H1 (cell line): ENCODE measurements at regions not wholly inside any gene's neighbourhood (a gene's known extent, or its start where the extent isn't known, plus 50 kb on each side); places are given as distances from the start of the nearest gene placed in this dataset.

ENCODE experiments used
- EZH2 ChIP-seq: fragments of 200-600 bp; sonication (generic); IDR thresholded peaks from 2 replicates; pipeline ENCODE4 v1.7.1; 2012; ENCODE audit warnings: low read depth, mild to moderate bottlenecking, moderate library complexity, low read length, inconsistent platforms; ENCODE audit not compliant: severe bottlenecking
- JUN ChIP-seq: IDR thresholded peaks from 2 replicates; pipeline ENCODE4 v1.6.1; 2011; ENCODE audit warnings: low read depth, mild to moderate bottlenecking, improper control_type of control experiment, low read length
- POLR2A ChIP-seq, 2 experiments: IDR thresholded peaks; 1 replicate in 1 of 2; 2 replicates in 1 of 2; pipeline ENCODE4 v1.6.1; 2011; ENCODE audit warnings: low read depth in 2 of 2, low read length in 2 of 2, mild to moderate bottlenecking in 2 of 2; ENCODE audit errors: control extremely low read depth in 1 of 2
- TF ChIP-seq, protein P1 (sequence below), 3 experiments: IDR thresholded peaks; 1 replicate in 2 of 3; 2 replicates in 1 of 3; pipeline versions ENCODE4 v1.5.1 to v1.6.1; 2011; ENCODE audit warnings: low read length in 3 of 3, mild to moderate bottlenecking in 3 of 3, inconsistent platforms in 2 of 3, low read depth in 1 of 3, moderate library complexity in 1 of 3; ENCODE audit not compliant: insufficient read depth in 1 of 3; ENCODE audit errors: control extremely low read depth in 1 of 3
- TF ChIP-seq, protein P2 (sequence below): IDR thresholded peaks from 2 replicates; pipeline ENCODE4 v1.6.1; 2011; ENCODE audit warnings: low read depth, mild to moderate bottlenecking, low read length; ENCODE audit not compliant: insufficient read depth

DNA sequence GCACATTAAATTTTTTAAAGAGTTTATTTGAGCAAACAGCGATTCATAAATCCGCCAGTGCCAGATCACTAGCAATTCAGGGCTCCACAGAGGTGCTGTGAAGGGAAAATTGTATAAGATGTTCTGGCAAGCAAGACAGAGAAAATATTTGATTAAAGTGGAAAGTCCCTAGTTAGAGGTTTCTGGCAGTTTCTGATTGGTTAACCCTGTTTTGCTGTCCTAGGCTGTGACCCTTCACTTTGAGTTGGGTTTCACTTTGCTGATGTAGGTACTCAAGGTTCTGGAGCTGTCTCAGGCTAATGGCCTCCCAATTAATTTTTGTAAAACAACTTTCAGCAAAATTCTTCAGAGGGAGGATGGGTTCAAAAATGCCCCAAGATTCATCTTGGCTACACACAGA lies 79.4 kb upstream of the NXPH1 start:
- TF ChIP-seq, protein P1, sequence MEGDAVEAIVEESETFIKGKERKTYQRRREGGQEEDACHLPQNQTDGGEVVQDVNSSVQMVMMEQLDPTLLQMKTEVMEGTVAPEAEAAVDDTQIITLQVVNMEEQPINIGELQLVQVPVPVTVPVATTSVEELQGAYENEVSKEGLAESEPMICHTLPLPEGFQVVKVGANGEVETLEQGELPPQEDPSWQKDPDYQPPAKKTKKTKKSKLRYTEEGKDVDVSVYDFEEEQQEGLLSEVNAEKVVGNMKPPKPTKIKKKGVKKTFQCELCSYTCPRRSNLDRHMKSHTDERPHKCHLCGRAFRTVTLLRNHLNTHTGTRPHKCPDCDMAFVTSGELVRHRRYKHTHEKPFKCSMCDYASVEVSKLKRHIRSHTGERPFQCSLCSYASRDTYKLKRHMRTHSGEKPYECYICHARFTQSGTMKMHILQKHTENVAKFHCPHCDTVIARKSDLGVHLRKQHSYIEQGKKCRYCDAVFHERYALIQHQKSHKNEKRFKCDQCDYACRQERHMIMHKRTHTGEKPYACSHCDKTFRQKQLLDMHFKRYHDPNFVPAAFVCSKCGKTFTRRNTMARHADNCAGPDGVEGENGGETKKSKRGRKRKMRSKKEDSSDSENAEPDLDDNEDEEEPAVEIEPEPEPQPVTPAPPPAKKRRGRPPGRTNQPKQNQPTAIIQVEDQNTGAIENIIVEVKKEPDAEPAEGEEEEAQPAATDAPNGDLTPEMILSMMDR (IDR thresholded peaks at IDR 0.05; ENCODE audit: control extremely low read depth in 1 of 3, insufficient read depth in 1 of 3, low read depth in 1 of 3, low read length in 3 of 3), result no peak
- no peak for TF ChIP-seq JUN
- no peak for TF ChIP-seq POLR2A (IDR thresholded peaks at IDR 0.05; ENCODE audit: control extremely low read depth in 1 of 2, low read depth in 2 of 2, low read length in 2 of 2)
- TF ChIP-seq, protein P2, sequence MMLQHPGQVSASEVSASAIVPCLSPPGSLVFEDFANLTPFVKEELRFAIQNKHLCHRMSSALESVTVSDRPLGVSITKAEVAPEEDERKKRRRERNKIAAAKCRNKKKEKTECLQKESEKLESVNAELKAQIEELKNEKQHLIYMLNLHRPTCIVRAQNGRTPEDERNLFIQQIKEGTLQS, result no peak
- TF ChIP-seq EZH2, result no peak
